Uterus (tissue), 2 donors: ENCODE measurements at regions not wholly inside any gene's neighbourhood (a gene's known extent, or its start where the extent isn't known, plus 50 kb on each side); places are given as distances from the start of the nearest gene placed in this dataset.

ENCODE experiments used
- POLR2A ChIP-seq, 2 donors: fragments of 450-650 bp; IDR thresholded peaks; one replicate each; pipeline ENCODE4 v1.6.1; 2016; ENCODE audit warnings: antibody characterized with exemption in 2 of 2, mild to moderate bottlenecking in 1 of 2, moderate library complexity in 1 of 2
- TF ChIP-seq, protein P1 (sequence below), 4 experiments: fragments of 200-600 bp in 2 of 4; fragments of 450-650 bp in 2 of 4; sonication (generic) in 2 of 4; IDR thresholded peaks; one replicate each; pipeline ENCODE4 v1.5.1; 2016 to 2019; ENCODE audit warnings: antibody characterized with exemption in 4 of 4, mild to moderate bottlenecking in 2 of 4, moderate library complexity in 1 of 4

DNA sequence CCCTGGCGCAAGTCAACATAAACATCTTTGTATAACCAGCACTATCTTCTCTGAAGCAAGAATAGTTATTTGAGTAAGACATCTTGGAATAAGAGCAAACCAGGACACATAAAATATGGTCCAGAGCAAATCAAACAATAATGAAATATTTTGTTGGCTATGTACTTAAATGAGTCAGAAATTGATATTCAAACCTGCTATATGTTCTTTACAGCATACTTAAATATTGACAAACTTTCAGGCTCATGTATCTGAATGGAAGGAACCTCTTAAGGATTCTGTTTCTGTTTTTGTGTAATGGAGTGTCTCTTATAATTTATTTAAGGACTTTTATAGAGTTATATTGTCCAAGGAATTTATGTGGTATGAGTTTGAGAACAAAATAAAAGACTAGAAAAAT is 747.3 kb downstream of the EFNA5 start:
- TF ChIP-seq, protein P1, sequence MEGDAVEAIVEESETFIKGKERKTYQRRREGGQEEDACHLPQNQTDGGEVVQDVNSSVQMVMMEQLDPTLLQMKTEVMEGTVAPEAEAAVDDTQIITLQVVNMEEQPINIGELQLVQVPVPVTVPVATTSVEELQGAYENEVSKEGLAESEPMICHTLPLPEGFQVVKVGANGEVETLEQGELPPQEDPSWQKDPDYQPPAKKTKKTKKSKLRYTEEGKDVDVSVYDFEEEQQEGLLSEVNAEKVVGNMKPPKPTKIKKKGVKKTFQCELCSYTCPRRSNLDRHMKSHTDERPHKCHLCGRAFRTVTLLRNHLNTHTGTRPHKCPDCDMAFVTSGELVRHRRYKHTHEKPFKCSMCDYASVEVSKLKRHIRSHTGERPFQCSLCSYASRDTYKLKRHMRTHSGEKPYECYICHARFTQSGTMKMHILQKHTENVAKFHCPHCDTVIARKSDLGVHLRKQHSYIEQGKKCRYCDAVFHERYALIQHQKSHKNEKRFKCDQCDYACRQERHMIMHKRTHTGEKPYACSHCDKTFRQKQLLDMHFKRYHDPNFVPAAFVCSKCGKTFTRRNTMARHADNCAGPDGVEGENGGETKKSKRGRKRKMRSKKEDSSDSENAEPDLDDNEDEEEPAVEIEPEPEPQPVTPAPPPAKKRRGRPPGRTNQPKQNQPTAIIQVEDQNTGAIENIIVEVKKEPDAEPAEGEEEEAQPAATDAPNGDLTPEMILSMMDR (IDR thresholded peaks at IDR 0.05): no peak
- TF ChIP-seq POLR2A (IDR thresholded peaks at IDR 0.05): no peak
